ENCODE measurements at regions not wholly inside any gene's neighbourhood (a gene's known extent, or its start where the extent isn't known, plus 50 kb on each side); places are given as distances from the start of the nearest gene placed in this dataset.
A peak's percentile ranks its signal among the peaks of the same experiment; 100 is the strongest.
"Not testable (repeated sequence)": the region's sequence is repeated elsewhere in the genome, so short reads cannot be mapped to it uniquely, and the experiment has no call there.

DNA sequence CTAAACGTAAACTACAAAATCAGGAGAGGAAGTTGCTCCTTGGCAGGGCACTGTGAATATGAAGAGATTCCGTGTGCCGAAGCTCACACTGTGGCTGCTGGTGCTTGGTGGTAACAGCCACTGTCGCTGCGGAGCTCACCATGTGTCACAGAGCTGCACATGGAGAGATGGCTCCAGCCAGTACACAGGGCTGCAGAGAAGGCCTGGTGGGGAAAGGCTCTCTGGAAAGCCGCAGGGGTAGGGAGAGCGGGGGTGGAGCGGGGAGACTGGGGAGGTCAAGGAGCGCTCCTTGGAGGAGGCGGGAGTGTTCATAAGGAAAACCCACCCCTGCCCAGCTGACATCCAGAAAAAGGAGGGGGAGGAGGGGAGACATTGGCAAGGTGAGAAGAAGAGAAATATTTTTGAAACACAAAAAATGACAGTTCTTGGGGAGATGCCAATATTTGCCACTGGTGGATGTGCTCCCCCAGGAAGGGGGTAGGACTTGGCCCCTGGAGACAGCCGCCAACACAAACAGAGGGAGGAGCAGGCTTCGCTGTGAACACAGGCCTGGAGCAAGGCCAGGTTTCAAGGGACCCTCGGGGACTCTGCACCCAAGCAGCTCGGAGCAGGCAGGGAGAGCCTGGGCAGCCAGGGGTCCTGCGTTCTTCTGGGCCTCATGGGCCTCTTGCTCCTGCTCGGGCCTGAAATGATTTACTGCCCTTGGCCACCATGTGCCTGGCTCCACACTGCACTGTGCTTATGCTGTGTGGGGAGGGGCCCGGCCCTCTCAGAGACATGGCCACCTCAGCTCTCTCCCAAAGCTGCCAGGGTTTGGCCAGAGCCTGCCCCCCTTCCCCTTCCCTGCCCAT is 102.6 kb upstream of the GLI2 start:
- no peaks in the 10 kb centered on the region; the same call in 1 of the 2 replicates for H3K27me3 ChIP-seq (ENCODE audit: control insufficient read depth, insufficient read depth, low read length)
- no peaks in the 10 kb centered on the region for H3K36me3 ChIP-seq (replicated peaks; ENCODE audit: control insufficient read depth, insufficient read depth, low read length)
- DNase-seq = peak; percentile 61
- no peak overlapping the region for H3K4me3 ChIP-seq (ENCODE audit: insufficient read depth, low read depth, low read length)

DNA sequence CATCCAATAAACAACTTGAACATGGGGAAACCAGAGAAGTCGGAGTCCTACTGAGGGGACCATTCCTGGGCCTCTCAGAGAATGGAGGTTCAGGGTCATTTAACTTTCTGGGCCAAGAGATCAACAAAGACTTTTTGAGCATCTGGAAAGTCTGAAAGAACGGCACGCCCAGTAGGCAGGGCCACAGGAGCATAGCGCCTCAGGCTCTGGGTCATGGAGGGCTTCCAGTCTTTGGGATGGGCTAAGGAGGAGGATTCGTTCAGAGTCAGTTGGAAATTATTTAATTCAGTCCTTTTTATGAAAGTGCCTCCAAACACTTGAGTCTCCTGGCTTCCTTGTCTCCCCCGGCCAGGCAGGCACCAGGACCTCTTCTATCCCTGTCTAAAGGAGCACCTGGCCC is 101.1 kb upstream of the GLI2 start:
- DNase-seq = no peak
- H3K27me3 ChIP-seq (ENCODE audit: control insufficient read depth, insufficient read depth, low read length) = no peaks in the 10 kb centered on the region
- H3K36me3 ChIP-seq (replicated peaks; ENCODE audit: control insufficient read depth, insufficient read depth, low read length) = no peaks in the 10 kb centered on the region
- H3K4me3 ChIP-seq (ENCODE audit: insufficient read depth, low read depth, low read length) = no peak overlapping the region

DNA sequence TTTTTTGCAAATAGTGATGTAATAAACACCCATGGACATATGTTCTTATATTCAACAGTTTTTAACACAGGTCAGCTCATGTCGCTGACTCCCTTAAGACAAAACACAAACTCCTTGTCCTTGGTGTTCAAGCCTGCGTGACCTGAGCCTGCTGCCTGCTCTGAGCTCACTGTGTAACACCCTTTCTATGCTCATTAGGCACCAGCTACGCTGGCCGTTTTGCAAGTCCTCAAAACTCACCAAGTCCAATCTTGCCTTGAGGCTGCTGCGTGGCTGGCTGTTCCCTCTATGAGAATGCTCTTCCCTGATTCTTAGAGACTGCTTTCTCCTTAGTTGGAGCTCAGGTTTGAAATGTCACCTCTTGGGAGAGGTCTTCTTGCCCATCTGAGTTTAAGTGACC is 100.5 kb upstream of the GLI2 start:
- no peak overlapping the region for H3K4me3 ChIP-seq (ENCODE audit: insufficient read depth, low read depth, low read length)
- no peak for DNase-seq
- no peaks in the 10 kb centered on the region for H3K36me3 ChIP-seq (replicated peaks; ENCODE audit: control insufficient read depth, insufficient read depth, low read length)
- H3K27me3 ChIP-seq (ENCODE audit: control insufficient read depth, insufficient read depth, low read length) = no peaks in the 10 kb centered on the region

DNA sequence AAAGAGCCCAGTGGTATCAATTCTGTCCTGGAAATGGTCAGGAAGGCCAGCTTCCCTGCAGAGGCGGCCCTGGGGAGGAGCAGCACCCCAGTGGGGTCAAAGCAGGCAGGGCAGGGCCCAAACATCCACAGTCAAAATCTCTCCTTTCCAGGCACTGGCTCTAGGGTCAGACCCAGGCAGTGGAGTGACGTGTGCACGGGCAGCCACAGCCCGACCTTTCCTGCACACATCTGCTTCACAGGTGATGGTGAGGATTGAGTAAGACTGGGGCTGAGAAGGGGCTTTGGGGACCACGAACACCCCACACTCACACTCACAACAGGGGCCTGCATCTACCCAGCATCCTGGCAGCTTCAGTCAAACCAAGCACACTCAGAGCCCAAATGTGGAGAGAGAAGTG is 97.8 kb upstream of the GLI2 start:
- no peak for DNase-seq
- no peak overlapping the region for H3K4me3 ChIP-seq (ENCODE audit: insufficient read depth, low read depth, low read length)
- no peaks in the 10 kb centered on the region for H3K27me3 ChIP-seq (ENCODE audit: control insufficient read depth, insufficient read depth, low read length)
- H3K36me3 ChIP-seq (replicated peaks; ENCODE audit: control insufficient read depth, insufficient read depth, low read length) = no peaks in the 10 kb centered on the region

DNA sequence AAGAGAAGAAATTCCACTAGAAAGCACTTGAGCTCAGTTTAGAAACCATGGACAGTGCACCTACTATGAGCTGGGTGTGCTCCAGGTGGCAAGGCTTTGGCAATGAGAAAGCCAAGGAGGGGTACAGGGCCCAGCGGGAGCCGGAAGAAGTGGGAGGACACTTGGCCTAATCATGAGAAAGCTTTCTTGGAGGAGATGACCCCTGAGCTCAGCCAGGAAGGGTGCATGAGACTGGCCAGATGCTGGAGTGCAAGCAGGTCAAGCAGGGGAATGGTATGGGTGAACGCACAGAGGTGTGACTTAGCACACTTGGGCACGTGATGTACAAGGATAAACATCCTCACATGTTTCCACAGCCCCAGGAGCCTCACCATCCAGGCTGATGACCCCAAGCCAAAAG is 97.2 kb upstream of the GLI2 start:
- DNase-seq = no peak
- Histone ChIP-seq H3K36me3 (replicated peaks; ENCODE audit: control insufficient read depth, insufficient read depth, low read length) (no peaks in the 10 kb centered on the region), H3K27me3 (ENCODE audit: control insufficient read depth, insufficient read depth, low read length) (no peaks in the 10 kb centered on the region), H3K4me3 (ENCODE audit: insufficient read depth, low read depth, low read length) (no peak overlapping the region)

DNA sequence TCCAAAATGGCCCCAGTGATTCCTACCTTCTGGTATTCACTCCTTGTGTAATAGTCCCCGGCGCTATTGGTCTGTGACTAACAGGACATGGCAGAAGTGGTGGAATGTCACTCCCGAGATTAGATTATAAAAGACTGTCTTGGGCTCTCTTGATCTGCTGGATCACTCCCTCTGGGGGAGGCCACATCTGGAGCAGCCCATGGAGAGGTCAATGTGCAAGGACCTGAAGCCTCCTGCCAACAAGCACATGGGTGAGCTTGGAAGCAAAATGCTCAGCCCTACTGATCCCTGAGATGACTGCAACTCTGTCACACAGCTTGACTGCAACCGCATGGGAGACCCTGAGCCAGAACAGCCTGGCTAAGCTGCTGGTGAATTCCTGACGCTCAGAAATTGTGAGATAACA is 94.3 kb upstream of the GLI2 start:
- no peaks in the 10 kb centered on the region for H3K36me3 ChIP-seq (replicated peaks; ENCODE audit: control insufficient read depth, insufficient read depth, low read length)
- DNase-seq = no peak
- H3K27me3 ChIP-seq (ENCODE audit: control insufficient read depth, insufficient read depth, low read length) = no peaks in the 10 kb centered on the region
- H3K4me3 ChIP-seq (ENCODE audit: insufficient read depth, low read depth, low read length) = no peak overlapping the region

DNA sequence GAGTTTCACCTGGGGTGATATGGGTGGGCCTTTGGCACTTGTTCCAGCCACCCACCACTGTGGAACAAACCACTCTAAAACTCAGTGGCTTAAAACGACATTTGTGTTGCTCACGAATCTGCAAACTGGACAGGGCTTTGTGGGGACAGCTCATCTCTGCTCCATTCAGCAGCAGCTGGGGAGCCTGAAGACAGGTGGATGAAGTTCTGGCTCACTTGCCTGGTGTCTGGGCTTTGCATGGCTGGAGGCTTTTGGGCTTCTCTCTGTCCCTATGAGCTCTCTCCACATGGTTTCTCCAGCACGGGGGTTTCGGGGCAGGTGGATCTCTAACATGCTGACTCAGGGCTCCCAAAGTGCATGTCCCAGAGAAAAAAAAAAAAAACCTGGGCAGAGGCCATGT is 93.0 kb upstream of the GLI2 start:
- H3K4me3 ChIP-seq (ENCODE audit: insufficient read depth, low read depth, low read length) = no peak overlapping the region

DNA sequence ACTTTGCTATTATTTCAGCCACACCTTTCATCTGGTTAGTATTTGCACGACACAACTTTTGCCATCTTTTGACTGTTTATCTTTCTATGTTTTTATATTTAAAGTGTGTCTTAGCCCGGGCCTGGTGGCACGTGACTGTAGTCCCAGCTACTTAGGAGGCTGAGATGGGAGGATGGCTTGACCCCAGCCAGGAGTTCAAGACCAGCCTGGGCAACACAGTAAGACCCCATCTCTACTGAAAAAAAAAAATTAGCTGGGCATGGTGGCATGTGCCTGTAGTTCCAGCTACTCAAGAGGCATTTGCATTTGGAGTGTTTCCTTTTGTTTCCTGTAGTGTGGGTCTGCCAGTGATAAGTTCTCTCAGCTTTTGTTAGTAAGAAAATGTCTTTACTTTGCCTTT is 88.7 kb upstream of the GLI2 start:
- no peak for DNase-seq
- Histone ChIP-seq H3K4me3 (ENCODE audit: insufficient read depth, low read depth, low read length) (no peak overlapping the region), H3K36me3 (replicated peaks; ENCODE audit: control insufficient read depth, insufficient read depth, low read length) (no peaks in the 10 kb centered on the region), H3K27me3 (ENCODE audit: control insufficient read depth, insufficient read depth, low read length) (no peaks in the 10 kb centered on the region)

More for the DNA sequence above, 93.0 kb upstream of the GLI2 start:
- no peaks in the 10 kb centered on the region for H3K27me3 ChIP-seq (ENCODE audit: control insufficient read depth, insufficient read depth, low read length)
- no peak for DNase-seq
- no peaks in the 10 kb centered on the region for H3K36me3 ChIP-seq (replicated peaks; ENCODE audit: control insufficient read depth, insufficient read depth, low read length)

DNA sequence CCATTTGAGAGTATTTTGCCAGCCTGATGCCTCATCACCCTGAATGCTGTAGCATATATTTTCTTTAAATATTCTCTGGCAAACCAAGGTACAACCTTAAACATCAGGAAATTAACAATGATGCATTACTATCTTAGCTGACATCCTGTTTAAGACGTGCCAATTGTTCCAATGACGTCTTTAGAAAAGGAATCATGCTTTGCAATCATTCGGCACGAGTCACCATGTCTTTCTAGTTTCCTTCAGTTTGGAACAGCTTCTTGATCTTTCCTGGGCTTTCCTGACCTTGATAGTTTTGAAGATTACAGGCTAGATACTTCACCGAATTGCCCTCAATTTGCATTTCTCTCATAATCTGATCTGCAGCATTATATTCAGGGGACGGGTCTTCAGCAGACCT is 88.2 kb upstream of the GLI2 start:
- H3K27me3 ChIP-seq (ENCODE audit: control insufficient read depth, insufficient read depth, low read length) = no peaks in the 10 kb centered on the region
- DNase-seq = no peak
- no peak overlapping the region for H3K4me3 ChIP-seq (ENCODE audit: insufficient read depth, low read depth, low read length)
- H3K36me3 ChIP-seq (replicated peaks; ENCODE audit: control insufficient read depth, insufficient read depth, low read length) = no peaks in the 10 kb centered on the region

DNA sequence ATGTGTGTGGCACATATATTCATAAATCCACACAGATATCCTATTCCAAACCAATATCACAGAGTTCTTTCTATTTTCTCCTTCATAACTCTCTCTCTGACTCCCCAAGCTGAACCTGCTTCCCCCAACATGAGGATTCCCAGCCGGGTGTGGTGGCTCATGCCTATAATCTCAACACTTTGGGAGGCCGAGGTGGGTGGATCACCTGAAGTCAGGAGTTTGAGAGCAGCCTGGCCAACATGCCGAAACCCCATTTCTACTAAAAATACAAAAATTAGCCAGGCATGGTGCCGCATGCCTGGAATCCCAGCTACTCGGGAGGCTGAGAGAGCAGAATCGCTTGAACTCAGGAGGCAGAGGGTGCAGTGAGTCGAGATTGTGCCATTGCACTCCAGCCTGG is 86.3 kb upstream of the GLI2 start:
- not testable (repeated sequence) for H3K27me3 ChIP-seq (ENCODE audit: control insufficient read depth, insufficient read depth, low read length); DNase-seq; H3K4me3 ChIP-seq (ENCODE audit: insufficient read depth, low read depth, low read length); H3K36me3 ChIP-seq (replicated peaks; ENCODE audit: control insufficient read depth, insufficient read depth, low read length)

DNA sequence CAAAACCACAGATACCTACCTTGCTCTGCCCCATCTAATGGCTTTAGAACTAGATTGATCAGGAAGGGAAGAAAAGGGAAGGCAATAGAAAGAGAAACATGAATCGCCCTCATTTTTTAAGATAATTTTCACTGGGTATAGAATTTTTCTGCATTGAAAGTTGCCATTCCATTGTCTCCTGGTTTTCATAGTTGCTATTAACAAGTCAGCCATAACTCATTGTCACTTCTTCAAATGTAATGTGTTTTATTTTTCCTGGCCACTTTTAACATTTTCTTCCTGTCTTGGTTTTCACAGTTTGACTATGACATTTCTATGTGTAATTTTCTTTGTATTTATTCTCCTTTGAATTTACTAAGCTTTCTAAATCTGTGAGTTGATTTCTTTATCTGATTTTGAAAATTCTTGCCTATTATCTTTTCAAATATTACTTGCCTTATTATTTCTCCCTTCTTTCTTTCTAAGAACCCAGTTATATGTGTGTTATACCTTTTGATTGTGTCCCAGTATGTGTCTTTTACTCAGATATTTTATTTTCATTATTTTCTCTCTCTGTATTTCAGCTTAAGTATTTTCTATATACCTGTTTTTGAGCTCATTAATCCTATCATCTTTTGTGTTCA is 85.5 kb upstream of the GLI2 start:
- peaks cover under 1% of the 10 kb centered on the region; the same call in 1 of the 2 replicates for H3K27me3 ChIP-seq (ENCODE audit: control insufficient read depth, insufficient read depth, low read length)
- DNase-seq = no peak

DNA sequence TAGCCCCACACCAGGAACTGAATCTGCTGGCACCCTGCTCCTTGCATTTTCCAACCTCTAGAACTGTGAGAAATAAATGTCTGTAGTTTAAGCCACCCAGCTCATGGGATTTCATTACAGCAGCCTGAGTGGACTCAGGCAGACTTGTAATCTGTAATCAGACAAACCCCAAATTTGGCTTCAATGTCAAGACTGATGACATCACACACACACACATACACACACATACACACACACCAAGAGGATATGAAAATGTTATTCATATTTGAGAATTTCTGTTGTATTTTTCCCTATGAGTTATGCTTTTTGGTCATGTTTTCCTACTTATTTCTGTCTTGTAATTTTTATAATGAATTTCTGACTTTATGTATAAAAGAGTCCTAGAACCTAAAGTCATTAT is 83.8 kb upstream of the GLI2 start:
- H3K27me3 ChIP-seq (ENCODE audit: control insufficient read depth, insufficient read depth, low read length) = peaks cover 2% of the 10 kb centered on the region; the same call in 1 of the 2 replicates
- H3K36me3 ChIP-seq (replicated peaks; ENCODE audit: control insufficient read depth, insufficient read depth, low read length) = no peaks in the 10 kb centered on the region
- DNase-seq = no peak
- H3K4me3 ChIP-seq (ENCODE audit: insufficient read depth, low read depth, low read length) = no peak overlapping the region

More for the DNA sequence above, 85.5 kb upstream of the GLI2 start:
- Histone ChIP-seq H3K36me3 (replicated peaks; ENCODE audit: control insufficient read depth, insufficient read depth, low read length) (no peaks in the 10 kb centered on the region), H3K4me3 (ENCODE audit: insufficient read depth, low read depth, low read length) (no peak overlapping the region)

DNA sequence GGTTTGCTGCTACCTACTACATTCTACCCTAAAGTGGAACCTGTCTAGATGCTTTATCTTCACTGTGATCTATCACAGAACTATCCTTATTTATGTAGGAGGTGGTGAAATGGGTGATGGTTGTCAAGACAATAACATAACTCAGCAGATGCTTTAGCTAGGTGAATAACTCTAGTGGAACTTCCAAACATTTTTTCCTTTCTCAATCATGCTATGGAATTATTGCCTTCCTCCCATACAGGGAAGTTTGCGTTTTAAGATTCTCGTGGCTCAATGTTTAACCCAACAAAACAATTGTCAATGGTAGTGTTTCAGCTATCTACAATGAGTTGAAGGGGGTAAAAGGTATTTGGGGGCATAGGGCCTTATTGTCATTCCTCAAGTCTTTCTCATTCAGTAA is 82.6 kb upstream of the GLI2 start:
- no peak for DNase-seq
- Histone ChIP-seq H3K27me3 (ENCODE audit: control insufficient read depth, insufficient read depth, low read length) (peaks cover 2% of the 10 kb centered on the region), H3K36me3 (replicated peaks; ENCODE audit: control insufficient read depth, insufficient read depth, low read length) (no peaks in the 10 kb centered on the region), H3K4me3 (ENCODE audit: insufficient read depth, low read depth, low read length) (no peak overlapping the region)

DNA sequence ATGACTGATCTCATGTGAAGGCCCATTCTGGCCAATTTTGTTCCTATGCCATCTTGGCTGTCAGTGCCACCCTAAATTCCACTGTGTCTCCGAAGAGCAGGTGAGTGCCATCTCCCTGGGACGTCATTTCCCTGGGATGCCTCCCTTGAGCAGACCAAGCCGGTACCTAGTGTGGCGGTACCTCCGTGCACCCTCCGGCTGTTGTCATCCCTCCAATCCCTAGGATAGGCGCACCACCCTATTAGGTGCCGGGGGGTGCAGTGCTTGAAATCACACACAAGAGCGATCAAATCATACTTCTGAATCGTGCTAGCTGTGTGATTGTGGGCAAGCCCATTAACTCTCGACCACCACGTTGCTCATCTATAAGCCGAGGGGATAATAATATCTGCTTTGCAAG is 81.8 kb upstream of the GLI2 start:
- no peaks in the 10 kb centered on the region for H3K36me3 ChIP-seq (replicated peaks; ENCODE audit: control insufficient read depth, insufficient read depth, low read length)
- peaks cover 2% of the 10 kb centered on the region for H3K27me3 ChIP-seq (ENCODE audit: control insufficient read depth, insufficient read depth, low read length)
- no peak overlapping the region for H3K4me3 ChIP-seq (ENCODE audit: insufficient read depth, low read depth, low read length)
- no peak for DNase-seq

DNA sequence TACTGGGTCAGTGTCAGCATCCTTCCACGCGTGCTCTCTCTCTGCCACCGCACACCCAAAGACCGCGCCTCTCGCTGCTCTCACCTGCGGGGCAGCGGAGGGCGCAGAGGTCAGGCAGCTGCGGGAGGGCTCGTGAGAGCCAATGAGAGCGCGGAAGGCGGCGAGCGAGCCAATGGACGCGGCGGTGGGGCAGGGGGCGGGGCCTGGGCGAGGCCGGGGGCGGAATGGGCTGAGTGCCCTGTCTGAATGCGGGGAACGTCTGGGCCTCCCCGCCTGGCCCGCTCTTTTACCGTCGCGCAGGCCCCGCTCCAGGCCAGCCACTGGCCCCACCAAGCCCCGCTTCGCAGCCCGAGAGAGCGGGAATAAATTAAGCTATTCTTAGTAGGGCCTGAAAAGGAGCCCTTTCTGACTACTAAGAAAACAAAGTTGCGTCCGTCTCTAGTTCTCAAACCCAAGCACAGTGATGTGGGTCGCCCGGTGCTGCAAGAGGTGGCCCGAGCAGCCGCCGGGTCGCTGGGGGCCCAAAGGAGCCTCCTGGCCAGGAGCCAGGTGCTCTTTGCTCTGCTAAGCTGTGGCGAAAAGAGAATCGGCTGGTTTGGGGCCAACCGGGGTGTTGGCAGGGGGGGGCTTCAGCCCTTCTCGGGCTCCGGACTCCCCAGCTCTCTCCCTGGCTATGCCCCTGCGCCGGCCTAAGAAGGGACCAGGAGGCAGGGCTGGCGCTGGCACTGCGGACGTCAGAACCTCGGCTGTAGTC is 81.1 kb upstream of the GLI2 start:
- Histone ChIP-seq H3K27me3 (ENCODE audit: control insufficient read depth, insufficient read depth, low read length) (peaks cover 2% of the 10 kb centered on the region), H3K36me3 (replicated peaks; ENCODE audit: control insufficient read depth, insufficient read depth, low read length) (no peaks in the 10 kb centered on the region), H3K4me3 (ENCODE audit: insufficient read depth, low read depth, low read length) (peak overlapping the region; percentile 5; the same call in 1 of the 2 replicates)
- peak; percentile 93 for DNase-seq

Data from H7 (cell line).